ENCODE measurements at regions not wholly inside any gene's neighbourhood (a gene's known extent, or its start where the extent isn't known, plus 50 kb on each side); places are given as distances from the start of the nearest gene placed in this dataset.

- DNase-seq = no peak
Measured at GRCh38 chr15:37720267-37720666, 214.2 kb upstream of the TMCO5A start.

GRCh38 chr15:37731146-37731746 is 203.2 kb upstream of the TMCO5A start:
- no peak for DNase-seq

GRCh38 chr15:37733628-37734027 is 200.8 kb upstream of the TMCO5A start:
- no peak for DNase-seq

GRCh38 chr15:37740623-37741141 is 193.8 kb upstream of the TMCO5A start:
- DNase-seq = no peak

- no peak for DNase-seq
Measured at GRCh38 chr15:37743826-37744225, 190.6 kb upstream of the TMCO5A start.

DNA sequence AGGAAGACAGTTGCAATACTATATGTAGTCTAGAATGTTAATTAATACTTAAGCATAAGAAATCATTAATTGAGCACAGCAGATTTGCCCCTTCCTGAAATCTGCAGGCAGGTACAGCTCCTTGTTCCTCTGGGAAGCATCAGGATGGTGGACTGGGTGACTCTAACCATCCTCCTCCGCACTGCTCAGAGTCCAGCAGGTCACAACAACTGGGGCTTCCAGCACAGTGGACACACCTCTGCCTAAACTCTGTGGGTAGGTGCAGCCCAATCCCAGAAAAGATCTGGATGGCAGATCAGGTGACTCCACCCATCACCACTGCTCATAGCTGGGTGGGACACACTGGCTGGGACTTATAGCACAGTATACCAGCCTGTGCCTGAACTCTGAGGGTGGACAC is 189.9 kb upstream of the TMCO5A start:
- DNase-seq = no peak

GRCh38 chr15:37751401-37751800 is 183.0 kb upstream of the TMCO5A start:
- DNase-seq = no peak

DNA sequence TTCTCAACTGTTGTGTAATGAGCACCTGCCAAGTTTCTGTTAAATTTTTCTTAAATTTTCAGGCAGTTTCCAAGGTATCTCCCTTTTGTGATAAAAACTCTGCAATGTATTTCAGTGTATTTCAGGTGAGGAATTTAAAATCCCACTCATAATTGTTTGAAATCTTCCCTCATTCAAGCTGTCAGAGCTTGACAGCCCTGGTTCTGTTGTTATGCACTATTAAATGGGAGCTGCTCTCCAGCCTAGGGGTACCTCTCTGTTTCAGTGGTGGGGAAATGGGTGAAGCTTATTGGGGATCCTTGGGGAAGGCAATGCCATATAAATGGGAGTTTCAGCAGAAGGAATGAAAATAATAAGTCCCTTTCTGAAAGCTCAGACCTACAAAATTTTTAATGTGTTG is 178.0 kb upstream of the TMCO5A start:
- DNase-seq = no peak

DNA sequence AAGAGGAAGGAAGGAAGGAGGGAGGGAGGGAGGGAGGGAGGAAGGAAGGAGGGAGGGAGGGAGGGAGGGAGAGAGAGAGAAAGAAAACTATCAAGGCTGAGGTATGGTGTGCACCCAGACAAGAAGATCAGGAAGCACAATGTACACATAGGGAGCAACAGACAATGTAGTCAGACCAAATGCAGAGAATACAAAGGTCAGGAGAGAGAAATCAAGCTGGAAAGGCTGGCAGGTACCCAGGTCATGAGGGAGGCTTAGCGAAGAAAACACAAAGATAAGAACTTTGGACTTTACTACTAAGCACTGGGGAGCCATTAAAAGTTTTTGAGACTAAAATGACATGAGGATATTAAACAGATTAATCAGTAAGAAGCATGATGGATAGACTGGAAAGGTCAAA is 176.0 kb upstream of the TMCO5A start:
- DNase-seq = no peak

DNA sequence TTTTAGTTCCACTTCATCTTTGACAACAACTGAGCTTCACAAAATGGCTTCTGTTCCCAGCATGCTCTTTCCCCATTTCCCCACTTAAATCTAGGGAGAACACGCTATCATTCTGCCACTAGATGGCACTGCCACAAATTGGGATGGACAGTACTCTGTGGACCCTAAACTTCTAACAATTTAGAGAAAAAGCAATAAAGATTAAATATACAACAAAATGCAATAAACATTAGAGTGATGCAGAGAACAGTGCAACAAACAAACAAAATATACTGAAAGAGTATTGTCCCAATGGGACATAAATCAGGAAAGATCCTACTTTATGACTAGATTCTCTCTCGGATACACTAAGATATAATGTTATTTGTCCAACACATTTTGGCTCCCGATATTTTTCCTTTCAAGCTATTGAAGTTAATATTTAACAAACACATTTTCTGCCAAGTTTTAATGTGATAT is 169.7 kb upstream of the TMCO5A start:
- peak; percentile 67 for DNase-seq

DNA sequence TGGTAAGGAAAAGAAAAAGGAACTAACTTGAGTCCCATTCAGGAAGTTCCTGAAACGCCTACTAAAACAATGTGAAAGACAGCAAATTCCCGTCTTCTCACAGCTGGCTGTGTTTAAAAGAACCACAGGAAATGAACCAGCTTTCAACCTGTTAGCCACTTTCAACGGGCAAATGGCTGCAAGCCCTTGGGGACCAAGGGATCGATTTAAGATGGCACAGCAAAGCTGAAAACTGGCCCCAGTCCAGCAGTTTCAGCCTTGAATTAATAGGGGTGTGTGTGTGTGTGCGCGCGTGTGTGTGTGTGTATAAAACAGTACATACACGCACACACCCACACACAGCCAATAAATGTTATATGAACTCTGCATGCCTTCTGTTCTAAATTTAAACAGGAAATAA is 168.7 kb upstream of the TMCO5A start:
- peak; percentile 13 for DNase-seq

- DNase-seq = peak; percentile 4
Measured at GRCh38 chr15:37767841-37768455, 166.5 kb upstream of the TMCO5A start.

GRCh38 chr15:37771465-37771864 is 163.0 kb upstream of the TMCO5A start:
- DNase-seq = peak; percentile 60

DNA sequence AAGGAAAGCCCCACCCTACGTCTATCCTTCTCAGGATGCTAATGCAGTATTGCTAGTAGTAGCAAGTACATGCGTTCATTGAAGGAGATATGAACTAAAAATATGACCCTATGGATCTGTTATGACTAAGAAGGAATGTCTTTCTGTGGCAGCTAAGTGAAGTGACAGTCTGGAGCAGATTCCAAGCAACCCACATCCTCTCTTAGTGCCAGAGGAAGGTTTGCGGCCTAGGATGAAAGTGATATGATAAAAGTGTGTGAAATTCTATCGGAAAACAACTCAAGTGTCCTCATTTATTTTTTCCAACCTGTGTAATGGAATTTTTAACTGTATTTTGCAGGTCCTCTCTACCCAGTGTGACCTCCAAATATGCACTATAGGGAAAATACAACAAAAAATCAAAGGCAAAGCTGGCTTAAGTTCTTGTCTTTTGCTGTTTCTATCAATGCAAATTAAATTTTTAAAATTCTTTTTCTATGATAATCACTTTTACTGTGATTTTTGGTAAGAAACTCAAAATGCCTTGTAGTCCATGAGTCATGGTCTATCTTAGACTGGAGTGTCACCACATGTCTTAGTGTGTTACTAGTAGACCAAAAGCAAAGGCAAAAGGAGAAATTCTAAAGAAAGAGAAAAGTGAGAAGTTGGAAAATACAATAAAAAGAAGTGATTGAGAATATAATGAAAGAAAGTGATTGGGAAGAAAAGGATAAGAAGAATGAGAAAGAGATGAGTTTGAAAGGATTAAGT is 161.2 kb upstream of the TMCO5A start:
- DNase-seq = peak; percentile 88

- no peak for DNase-seq
Measured at GRCh38 chr15:37774961-37775360, 159.5 kb upstream of the TMCO5A start.

GRCh38 chr15:37777006-37777405 is 157.4 kb upstream of the TMCO5A start:
- DNase-seq = no peak

DNA sequence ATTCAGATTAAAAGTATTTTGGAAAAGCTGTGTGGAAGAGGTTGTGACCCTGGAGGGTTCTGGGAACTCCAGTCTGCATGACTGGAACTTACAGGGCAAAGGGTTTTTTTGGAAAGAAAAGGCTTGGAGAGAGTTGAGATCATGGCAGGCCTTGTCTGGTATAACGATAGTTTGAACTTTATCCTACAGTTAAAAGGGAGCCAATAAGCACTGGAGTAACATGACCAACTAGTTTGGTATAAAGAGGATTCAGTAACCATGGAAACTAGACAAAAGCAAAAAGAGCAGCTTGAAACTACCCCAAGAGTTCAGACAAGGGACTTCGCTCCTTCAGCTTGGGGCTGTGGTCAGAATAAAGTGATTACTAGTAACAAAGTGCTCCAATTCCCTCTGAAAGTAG is 151.2 kb upstream of the TMCO5A start:
- DNase-seq = no peak

- no peak for DNase-seq
Measured at GRCh38 chr15:37788330-37788729, 146.1 kb upstream of the TMCO5A start.

GRCh38 chr15:37788767-37789396 is 145.6 kb upstream of the TMCO5A start:
- no peak for DNase-seq

DNA sequence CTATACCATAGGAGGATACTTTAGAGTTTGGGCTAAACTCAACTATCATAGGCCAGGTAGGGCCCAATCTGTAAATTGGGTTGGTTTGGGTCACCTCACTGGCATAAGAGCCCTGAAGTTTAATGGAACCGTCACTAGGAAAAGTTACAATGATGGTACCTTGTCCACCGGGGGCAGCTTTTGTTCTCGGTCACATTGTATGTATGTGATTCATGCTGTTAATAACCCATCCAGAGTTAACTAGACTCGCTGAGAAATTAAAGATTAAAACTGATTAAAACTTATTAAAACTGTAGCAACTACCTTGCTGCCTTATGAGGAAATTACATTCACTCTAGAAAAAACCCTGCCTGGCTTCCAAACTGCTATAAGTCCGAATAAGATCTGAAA is 145.0 kb upstream of the TMCO5A start:
- DNase-seq = no peak

DNA sequence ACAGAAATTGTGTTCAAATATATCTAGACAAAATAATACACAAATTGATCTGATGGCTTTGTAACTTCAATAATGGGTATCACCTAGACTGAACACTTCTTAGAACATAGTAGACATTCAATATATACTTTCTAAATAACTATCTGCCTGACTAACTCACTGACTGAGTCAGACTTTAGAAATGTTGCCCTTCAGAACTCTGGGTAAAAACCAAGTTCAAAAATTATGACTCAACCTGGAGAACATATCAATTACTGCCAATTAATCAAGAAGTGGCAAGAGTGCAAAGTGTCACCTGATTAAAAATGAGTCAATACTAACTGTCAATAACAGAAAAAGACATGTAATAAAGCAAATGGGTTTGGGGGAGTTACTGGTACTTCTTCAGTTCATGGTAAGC is 144.6 kb upstream of the TMCO5A start:
- peak; percentile 75 for DNase-seq

GRCh38 chr15:37791693-37792092 is 142.7 kb upstream of the TMCO5A start:
- DNase-seq = no peak

- DNase-seq = no peak
Measured at GRCh38 chr15:37792351-37792750, 142.1 kb upstream of the TMCO5A start.

- peak; percentile 9 for DNase-seq
Measured at GRCh38 chr15:37793851-37794250, 140.6 kb upstream of the TMCO5A start.

Measured in EL (cell line).